ENCODE measurements at regions not wholly inside any gene's neighbourhood (a gene's known extent, or its start where the extent isn't known, plus 50 kb on each side); places are given as distances from the start of the nearest gene placed in this dataset.

GRCh38 chr2:240234503-240234951 is 94.1 kb upstream of the OTOS start:
- no peak for TF ChIP-seq EZH2 (IDR thresholded peaks at IDR 0.05; ENCODE audit: insufficient read depth, poor library complexity, severe bottlenecking)
- TF ChIP-seq EZH2phosphoT487 (IDR thresholded peaks at IDR 0.05; ENCODE audit: insufficient read depth, low read depth): no peak

Measured in GM23248 (cell line).